AG09309 (cell line): ENCODE measurements at regions not wholly inside any gene's neighbourhood (a gene's known extent, or its start where the extent isn't known, plus 50 kb on each side); places are given as distances from the start of the nearest gene placed in this dataset.

Source experiments
- DNase-seq: peaks from one replicate; pipeline ENCODE4 v3.0.0-alpha.2; 2010; ENCODE audit warnings: low read depth
- H3K4me3 ChIP-seq: 2 replicates; pipeline ENCODE4 v1.5.1; 2011; ENCODE audit warnings: mild to moderate bottlenecking, low read depth, low read length, moderate library complexity; ENCODE audit not compliant: control insufficient read depth
- CTCF ChIP-seq: IDR thresholded peaks from 2 replicates; pipeline ENCODE4 v1.5.1; 2011; ENCODE audit warnings: mild to moderate bottlenecking, low read depth, low read length, inconsistent platforms; ENCODE audit not compliant: insufficient read depth, control insufficient read depth; ENCODE audit errors: missing control alignments

- no peak for DNase-seq
- no peak for TF ChIP-seq CTCF
- no peak overlapping the region for H3K4me3 ChIP-seq
These were observed 149.3 kb upstream of the KL start for GRCh38 chr13:32866921-32867320.

- no peak overlapping the region for H3K4me3 ChIP-seq
- no peak for DNase-seq
- no peak for TF ChIP-seq CTCF
These were observed 138.7 kb upstream of the KL start for GRCh38 chr13:32877491-32877890.

- TF ChIP-seq CTCF: no peak
- no peak overlapping the region for H3K4me3 ChIP-seq
- no peak for DNase-seq
These were observed 138.1 kb upstream of the KL start for GRCh38 chr13:32878163-32878562.

- TF ChIP-seq CTCF: no peak
- no peak overlapping the region for H3K4me3 ChIP-seq
- DNase-seq: no peak
These were observed 135.6 kb upstream of the KL start for GRCh38 chr13:32880636-32881035.

- DNase-seq: peak; percentile 78
- TF ChIP-seq CTCF: no peak
- no peak overlapping the region for H3K4me3 ChIP-seq
These were observed 135.0 kb upstream of the KL start for GRCh38 chr13:32881074-32881776.

- no peak for TF ChIP-seq CTCF
- DNase-seq: no peak
- no peak overlapping the region for H3K4me3 ChIP-seq
These were observed 134.5 kb upstream of the KL start for GRCh38 chr13:32881777-32882145.
